ENCODE measurements at regions not wholly inside any gene's neighbourhood (a gene's known extent, or its start where the extent isn't known, plus 50 kb on each side); places are given as distances from the start of the nearest gene placed in this dataset.

GRCh38 chr4:3671571-3672464 lies 94.4 kb upstream of the ADRA2C start:
- Histone ChIP-seq H3K4me3 (ENCODE audit: insufficient read depth, low read depth, low read length) (no peak overlapping the region), H3K27me3 (ENCODE audit: control insufficient read depth, insufficient read depth, low read length) (no peaks in the 10 kb centered on the region), H3K36me3 (replicated peaks; ENCODE audit: control insufficient read depth, insufficient read depth, low read length) (no peaks in the 10 kb centered on the region)
- no peak for DNase-seq

DNA sequence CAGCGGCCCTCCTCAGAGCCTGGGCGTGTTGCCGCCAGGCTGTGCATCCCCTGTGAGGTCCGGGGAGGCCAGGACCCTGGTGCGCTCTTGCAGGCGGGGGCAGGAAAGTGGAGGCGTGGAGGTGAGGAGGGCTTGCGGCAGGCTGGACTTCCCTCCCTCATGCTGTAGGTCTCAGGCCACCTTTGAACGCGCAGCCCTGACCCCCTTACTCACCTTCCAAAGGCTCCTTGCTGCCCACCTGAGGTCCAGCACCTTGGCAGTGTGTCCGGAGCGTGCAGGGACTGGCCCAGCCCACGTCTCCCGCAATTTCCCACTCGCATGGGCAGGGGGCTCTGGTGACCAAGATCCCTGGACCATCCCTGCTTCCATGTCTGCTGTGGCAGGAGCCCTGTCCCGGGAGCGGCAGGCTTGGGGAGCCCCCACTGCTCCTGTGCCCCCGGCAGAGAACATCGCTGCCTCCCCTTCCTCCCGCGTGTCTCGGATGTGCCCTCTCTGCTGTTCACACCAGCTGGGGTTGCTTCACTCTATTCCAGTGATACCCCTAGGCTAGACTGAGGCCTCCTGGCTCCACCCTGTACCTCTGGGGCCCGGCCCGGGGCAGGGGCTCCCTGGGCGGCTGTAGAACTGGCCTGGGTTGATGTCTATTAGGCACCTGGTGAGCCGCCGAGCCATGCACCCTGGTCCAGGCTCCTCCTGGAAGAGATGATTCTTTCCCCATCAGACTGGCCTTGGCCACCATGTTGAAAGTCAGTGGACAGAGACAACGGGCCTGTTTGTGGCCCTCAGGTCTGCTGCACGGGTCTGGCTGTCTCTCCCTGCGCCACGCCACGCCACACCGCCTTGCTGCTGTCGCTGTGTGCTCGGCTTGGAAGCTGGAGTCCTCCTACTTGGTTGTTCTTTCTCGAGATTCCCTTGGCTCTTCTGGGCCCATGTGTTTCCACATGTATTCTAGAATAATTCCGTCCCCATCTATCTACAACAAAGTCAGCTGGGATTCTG lies 95.4 kb upstream of the ADRA2C start:
- H3K27me3 ChIP-seq (ENCODE audit: control insufficient read depth, insufficient read depth, low read length), result no peaks in the 10 kb centered on the region

GRCh38 chr4:3669553-3669949 lies 96.6 kb upstream of the ADRA2C start:
- H3K36me3 ChIP-seq (replicated peaks; ENCODE audit: control insufficient read depth, insufficient read depth, low read length), result no peaks in the 10 kb centered on the region
- no peak overlapping the region for H3K4me3 ChIP-seq (ENCODE audit: insufficient read depth, low read depth, low read length)
- peak; percentile 52 for DNase-seq
- H3K27me3 ChIP-seq (ENCODE audit: control insufficient read depth, insufficient read depth, low read length), result no peaks in the 10 kb centered on the region

More for the DNA sequence above, 95.4 kb upstream of the ADRA2C start:
- H3K36me3 ChIP-seq (replicated peaks; ENCODE audit: control insufficient read depth, insufficient read depth, low read length), result no peaks in the 10 kb centered on the region
- no peak overlapping the region for H3K4me3 ChIP-seq (ENCODE audit: insufficient read depth, low read depth, low read length)
- peak; percentile 50 for DNase-seq

DNA sequence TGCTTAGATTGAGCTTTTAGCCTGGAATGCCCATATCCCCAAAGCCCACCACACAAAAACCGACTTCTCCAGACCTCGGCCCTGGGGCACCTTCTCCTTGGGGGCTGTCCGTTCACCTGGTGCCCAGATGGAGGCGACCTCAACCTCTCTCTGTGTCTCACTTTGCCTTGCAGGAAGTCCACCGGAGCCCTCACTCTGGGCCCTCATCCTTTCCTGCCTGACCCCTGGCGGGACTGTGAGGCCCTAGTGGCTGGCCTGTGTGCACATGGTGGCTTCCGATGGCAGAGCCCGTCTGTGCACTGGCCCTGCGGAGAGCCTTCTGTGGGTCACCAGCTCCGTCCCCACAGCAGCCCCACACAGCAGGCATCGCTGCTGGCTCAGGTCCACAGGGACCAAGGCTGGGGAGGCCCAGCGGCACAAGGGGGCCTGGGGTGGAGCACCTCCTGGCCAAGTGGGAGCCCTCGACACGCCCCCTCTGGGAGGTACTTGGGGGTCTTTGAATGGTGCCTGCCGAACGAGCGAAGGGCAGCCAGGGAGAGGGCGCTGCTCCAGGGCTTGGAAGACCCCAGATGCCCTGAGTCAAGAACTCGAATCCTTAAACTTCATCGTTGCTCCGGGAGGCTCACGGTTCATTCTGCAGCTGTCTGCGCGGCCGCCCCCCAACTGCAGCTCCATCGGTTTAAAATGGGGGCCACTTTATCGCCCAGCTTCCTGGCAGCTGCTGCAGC lies 97.2 kb upstream of the ADRA2C start:
- H3K27me3 ChIP-seq (ENCODE audit: control insufficient read depth, insufficient read depth, low read length), result no peaks in the 10 kb centered on the region
- no peaks in the 10 kb centered on the region for H3K36me3 ChIP-seq (replicated peaks; ENCODE audit: control insufficient read depth, insufficient read depth, low read length)
- peak; percentile 82 for DNase-seq
- H3K4me3 ChIP-seq (ENCODE audit: insufficient read depth, low read depth, low read length), result no peak overlapping the region

GRCh38 chr4:3667258-3667657 lies 98.9 kb upstream of the ADRA2C start:
- H3K36me3 ChIP-seq (replicated peaks; ENCODE audit: control insufficient read depth, insufficient read depth, low read length), result no peaks in the 10 kb centered on the region
- no peak for DNase-seq
- no peak overlapping the region for H3K4me3 ChIP-seq (ENCODE audit: insufficient read depth, low read depth, low read length)
- H3K27me3 ChIP-seq (ENCODE audit: control insufficient read depth, insufficient read depth, low read length), result no peaks in the 10 kb centered on the region

- no peaks in the 10 kb centered on the region for H3K27me3 ChIP-seq (ENCODE audit: control insufficient read depth, insufficient read depth, low read length)
- no peak for DNase-seq
- H3K36me3 ChIP-seq (replicated peaks; ENCODE audit: control insufficient read depth, insufficient read depth, low read length), result no peaks in the 10 kb centered on the region
- H3K4me3 ChIP-seq (ENCODE audit: insufficient read depth, low read depth, low read length), result no peak overlapping the region
These were observed 99.9 kb upstream of the ADRA2C start for GRCh38 chr4:3666263-3666662.

- no peak for DNase-seq
These were observed 100.8 kb upstream of the ADRA2C start for GRCh38 chr4:3665360-3665891.

DNA sequence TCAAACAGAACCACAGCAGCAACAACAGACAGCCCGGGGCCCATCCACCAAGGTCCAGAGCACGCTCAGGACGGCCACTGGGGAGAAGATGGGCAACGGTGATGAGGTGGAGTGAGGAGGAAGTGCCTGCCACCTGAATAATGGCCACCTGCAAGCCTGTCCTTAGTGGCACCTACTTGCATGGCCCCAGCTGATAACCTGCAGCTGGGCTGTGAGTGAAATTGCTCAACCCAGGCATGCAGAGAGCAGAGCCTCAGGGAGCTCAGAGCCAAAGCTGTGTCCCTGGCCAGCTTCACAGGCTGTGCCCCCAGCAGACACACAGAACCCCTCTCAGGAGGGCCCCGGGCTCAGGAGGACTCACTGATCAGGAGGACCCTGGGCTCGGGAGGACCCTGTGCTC lies 102.4 kb upstream of the ADRA2C start:
- Histone ChIP-seq H3K4me3 (ENCODE audit: insufficient read depth, low read depth, low read length) (no peak overlapping the region), H3K36me3 (replicated peaks; ENCODE audit: control insufficient read depth, insufficient read depth, low read length) (no peaks in the 10 kb centered on the region), H3K27me3 (ENCODE audit: control insufficient read depth, insufficient read depth, low read length) (no peaks in the 10 kb centered on the region)
- DNase-seq, result no peak

More at GRCh38 chr4:3665360-3665891, 100.8 kb upstream of the ADRA2C start:
- Histone ChIP-seq H3K27me3 (ENCODE audit: control insufficient read depth, insufficient read depth, low read length) (no peaks in the 10 kb centered on the region), H3K36me3 (replicated peaks; ENCODE audit: control insufficient read depth, insufficient read depth, low read length) (no peaks in the 10 kb centered on the region), H3K4me3 (ENCODE audit: insufficient read depth, low read depth, low read length) (no peak overlapping the region)

DNA sequence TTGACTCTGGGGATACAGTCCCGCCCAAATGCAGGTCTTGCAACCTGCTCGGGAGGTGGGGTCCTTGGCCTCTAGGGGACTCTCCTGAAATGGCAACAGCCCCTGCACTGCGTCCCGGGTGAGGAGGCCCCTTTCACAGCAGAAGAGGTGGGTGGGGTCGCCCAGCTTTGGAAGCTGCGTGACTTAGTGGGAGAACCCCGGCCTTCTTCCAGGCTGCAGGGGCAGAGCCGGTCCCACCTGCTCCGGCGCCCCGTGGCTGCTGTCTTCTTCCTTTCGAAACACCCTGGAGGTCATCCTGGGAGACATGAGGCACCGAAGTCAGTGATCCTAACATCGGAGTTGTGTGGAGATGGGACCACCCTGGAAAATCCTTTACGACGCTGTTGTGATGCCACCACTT lies 103.7 kb upstream of the ADRA2C start:
- Histone ChIP-seq H3K4me3 (ENCODE audit: insufficient read depth, low read depth, low read length) (no peak overlapping the region), H3K27me3 (ENCODE audit: control insufficient read depth, insufficient read depth, low read length) (no peaks in the 10 kb centered on the region), H3K36me3 (replicated peaks; ENCODE audit: control insufficient read depth, insufficient read depth, low read length) (no peaks in the 10 kb centered on the region)
- DNase-seq, result peak; percentile 72

DNA sequence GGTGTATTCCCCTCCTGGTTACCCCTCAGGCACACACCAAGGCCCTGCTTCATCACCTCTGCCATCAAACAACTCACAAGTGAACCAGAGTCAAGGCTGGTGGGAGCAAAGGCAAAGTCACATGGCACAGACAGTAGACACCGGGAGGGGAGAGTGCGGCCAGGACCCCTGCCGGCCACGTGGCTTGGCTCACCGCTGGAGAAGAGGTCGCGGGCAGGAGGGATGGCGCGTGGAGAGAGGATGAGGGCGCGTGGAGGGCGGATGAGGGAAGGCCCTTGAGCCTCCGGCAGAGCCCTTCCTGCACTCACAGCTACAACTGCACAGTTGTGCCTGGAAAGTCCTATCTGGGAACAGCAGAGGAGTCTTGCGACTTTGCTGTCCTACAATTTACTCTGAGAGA lies 104.2 kb upstream of the ADRA2C start:
- Histone ChIP-seq H3K36me3 (replicated peaks; ENCODE audit: control insufficient read depth, insufficient read depth, low read length) (no peaks in the 10 kb centered on the region), H3K4me3 (ENCODE audit: insufficient read depth, low read depth, low read length) (no peak overlapping the region), H3K27me3 (ENCODE audit: control insufficient read depth, insufficient read depth, low read length) (no peaks in the 10 kb centered on the region)
- peak; percentile 74 for DNase-seq

DNA sequence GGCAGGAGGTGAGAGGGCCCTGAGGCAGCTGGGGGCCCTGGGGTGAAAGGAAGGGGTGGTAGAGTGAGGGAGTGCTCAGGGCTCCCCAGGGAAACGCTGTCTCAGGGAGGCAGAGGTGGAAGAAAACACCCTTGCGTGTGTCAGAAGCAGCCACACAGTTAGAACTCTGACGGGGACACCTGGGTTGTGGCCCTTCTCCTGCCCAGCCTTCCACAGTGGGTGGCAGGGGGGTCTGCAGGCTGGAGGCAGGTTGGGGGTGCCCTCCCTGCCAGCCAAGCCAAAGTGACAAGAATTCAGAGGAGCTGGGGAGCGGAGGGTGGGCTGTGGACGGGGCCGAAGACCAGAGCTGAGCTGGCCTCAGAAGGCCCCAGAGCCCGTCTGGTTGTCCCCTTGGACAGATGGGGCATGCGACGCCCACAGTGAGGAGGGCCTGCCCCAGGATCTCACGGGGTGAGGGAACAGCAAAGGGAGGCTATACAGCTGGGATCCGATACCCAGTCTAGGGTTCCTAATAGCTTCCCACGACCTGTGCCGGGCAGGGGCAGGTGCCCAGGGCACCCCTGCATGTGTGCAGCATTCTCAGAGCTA lies 105.2 kb upstream of the ADRA2C start:
- Histone ChIP-seq H3K36me3 (replicated peaks; ENCODE audit: control insufficient read depth, insufficient read depth, low read length) (no peaks in the 10 kb centered on the region), H3K4me3 (ENCODE audit: insufficient read depth, low read depth, low read length) (no peak overlapping the region), H3K27me3 (ENCODE audit: control insufficient read depth, insufficient read depth, low read length) (no peaks in the 10 kb centered on the region)
- no peak for DNase-seq

DNA sequence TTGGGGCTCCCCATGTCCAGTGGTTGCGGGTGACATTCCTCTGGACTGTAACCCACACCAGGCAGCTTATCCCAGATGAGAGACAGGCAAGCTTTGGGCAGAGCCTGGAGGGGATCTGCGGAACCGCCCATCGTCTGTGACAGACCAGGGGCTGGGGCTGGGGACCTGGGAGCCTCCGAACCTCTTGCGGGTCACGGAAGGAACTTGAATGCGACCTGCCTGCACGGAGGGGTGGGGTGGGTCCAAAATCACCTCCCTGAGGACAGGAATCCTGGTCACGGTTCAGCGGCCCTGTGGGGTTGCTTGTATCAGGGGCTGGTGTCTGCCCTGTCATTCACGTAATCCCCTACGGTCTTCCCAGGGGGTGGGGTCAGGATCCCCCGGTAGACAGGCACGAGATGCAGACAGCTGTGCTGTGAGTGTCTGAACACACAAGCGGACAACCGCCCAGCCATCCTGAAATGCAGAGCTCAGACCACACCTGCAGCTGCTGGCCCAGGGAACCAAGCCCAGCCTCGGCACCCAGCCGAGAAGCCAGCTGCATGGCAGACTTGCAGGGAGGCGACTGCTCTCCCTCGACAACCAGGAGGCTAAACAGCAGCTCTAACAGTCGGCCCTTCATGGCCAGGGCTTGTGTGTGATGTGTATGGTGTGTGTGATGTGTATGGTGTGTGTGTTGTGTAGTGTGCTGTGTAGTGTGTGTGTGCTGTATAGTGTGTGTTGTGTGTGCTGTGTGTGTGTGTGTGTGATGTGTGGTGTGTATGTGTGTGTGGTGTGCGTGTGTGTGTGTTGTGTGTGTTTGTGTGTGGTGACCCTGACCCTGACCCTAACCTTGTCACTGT lies 105.9 kb upstream of the ADRA2C start:
- peak; percentile 79 for DNase-seq
- H3K4me3 ChIP-seq (ENCODE audit: insufficient read depth, low read depth, low read length), result no peak overlapping the region
- no peaks in the 10 kb centered on the region for H3K27me3 ChIP-seq (ENCODE audit: control insufficient read depth, insufficient read depth, low read length)
- H3K36me3 ChIP-seq (replicated peaks; ENCODE audit: control insufficient read depth, insufficient read depth, low read length), result no peaks in the 10 kb centered on the region

DNA sequence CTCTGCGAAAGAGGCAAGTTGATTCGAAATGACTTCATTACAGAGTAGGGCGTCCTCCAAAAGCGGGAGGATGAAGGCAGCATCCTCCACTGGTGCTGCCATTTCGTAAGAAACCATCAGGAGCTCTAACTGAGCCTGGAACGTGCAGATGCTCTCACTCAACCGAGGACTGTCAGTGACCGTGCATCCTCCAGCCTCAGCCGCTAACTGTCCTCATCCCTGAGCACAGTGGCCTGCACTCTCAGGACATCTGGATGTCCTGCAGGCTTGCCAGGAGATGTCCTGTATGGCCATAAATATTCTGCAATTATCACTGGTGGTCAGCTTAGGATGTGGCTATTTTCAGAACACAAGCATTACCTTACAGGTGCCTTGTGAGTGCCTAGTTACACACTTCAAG lies 107.1 kb upstream of the ADRA2C start:
- DNase-seq, result no peak
- Histone ChIP-seq H3K36me3 (replicated peaks; ENCODE audit: control insufficient read depth, insufficient read depth, low read length) (no peaks in the 10 kb centered on the region), H3K4me3 (ENCODE audit: insufficient read depth, low read depth, low read length) (no peak overlapping the region), H3K27me3 (ENCODE audit: control insufficient read depth, insufficient read depth, low read length) (no peaks in the 10 kb centered on the region)
